Testis (tissue), 2 donors: ENCODE measurements at regions not wholly inside any gene's neighbourhood (a gene's known extent, or its start where the extent isn't known, plus 50 kb on each side); places are given as distances from the start of the nearest gene placed in this dataset.

ENCODE experiments used
- CTCF ChIP-seq, 3 experiments: fragments of 450-650 bp in 2 of 3; fragments of 200-600 bp in 1 of 3; sonication (generic) in 1 of 3; IDR thresholded peaks; one replicate each; pipeline ENCODE4 v1.5.1; 2016 to 2019; ENCODE audit warnings: antibody characterized with exemption in 3 of 3, mild to moderate bottlenecking in 2 of 3, moderate library complexity in 1 of 3
- POLR2A ChIP-seq: fragments of 450-650 bp; IDR thresholded peaks from one replicate; pipeline ENCODE4 v1.6.1; 2017; ENCODE audit warnings: antibody characterized with exemption, mild to moderate bottlenecking, moderate library complexity

- TF ChIP-seq CTCF (IDR thresholded peaks at IDR 0.05) = no peak
- TF ChIP-seq POLR2A = no peak
Measured at GRCh38 chr2:51103205-51103604, 71.3 kb upstream of the NRXN1 start.
